Ovary (tissue), 7 donors: ENCODE measurements at regions not wholly inside any gene's neighbourhood (a gene's known extent, or its start where the extent isn't known, plus 50 kb on each side); places are given as distances from the start of the nearest gene placed in this dataset.

Experiments used
- DNase-seq, 5 donors: peaks; one replicate each; pipeline ENCODE4 v3.0.0-alpha.2; 2019 to 2020
- H3K27ac ChIP-seq, 2 donors: fragments of 200-600 bp; one replicate each; pipeline versions ENCODE4 v1.5.1 to v1.8.0; 2019 to 2022
- H3K27me3 ChIP-seq: fragments of 200-600 bp; one replicate; pipeline ENCODE4 v1.8.0; 2022
- H3K36me3 ChIP-seq: fragments of 200-600 bp; sonication (generic); one replicate; pipeline ENCODE4 v1.5.1; 2019
- H3K4me1 ChIP-seq: one replicate; pipeline ENCODE4 v1.8.1; 2013; ENCODE audit warnings: mild to moderate bottlenecking, moderate library complexity; ENCODE audit not compliant: insufficient read depth
- H3K4me3 ChIP-seq: fragments of 200-600 bp; sonication (generic); one replicate; pipeline ENCODE4 v1.5.1; 2017
- H3K9me3 ChIP-seq, 2 donors: fragments of 200-600 bp in 1 of 2; sonication (generic) in 1 of 2; one replicate each; pipeline versions ENCODE4 v1.5.1 to v1.8.1; 2013 to 2019; ENCODE audit warnings: mild to moderate bottlenecking in 1 of 2, moderate library complexity in 1 of 2
- EP300 ChIP-seq: sonication (generic); formaldehyde crosslinking; IDR thresholded peaks from one replicate; pipeline ENCODE4 v1.6.1; 2017; ENCODE audit warnings: antibody characterized with exemption
- POLR2A ChIP-seq: fragments of 450-650 bp; IDR thresholded peaks from one replicate; pipeline ENCODE4 v1.6.1; 2017; ENCODE audit warnings: antibody characterized with exemption, mild to moderate bottlenecking, moderate library complexity
- WGBS, 3 donors: extraction: QIAGEN DNeasy Blood & Tissue Kit in 1 of 3; methylation state at CpG; one replicate each; pipeline versions ENCODE4 v1.1.5 to v1.1.7; 2013 to 2017; 5-methylcytosine and 5-hydroxymethylcytosine counted together
- intact Hi-C, 4 donors: fragments of 100-400 bp; cut with DNase I; formaldehyde crosslinking; loops; one replicate each; pipeline versions ENCODE4 v1.11.0 to v1.15.1; 2022 to 2023
- TF ChIP-seq, protein P1 (sequence below), 3 donors: fragments of 450-650 bp in 2 of 3; fragments of 200-600 bp in 1 of 3; IDR thresholded peaks; one replicate each; pipeline versions ENCODE4 v1.5.1 to v1.8.0; 2016 to 2022; ENCODE audit warnings: antibody characterized with exemption in 3 of 3, mild to moderate bottlenecking in 1 of 3
- donor health status: DM: no; HTN: no; CAD: no; lungs with moderate emphysema.
- donor health status: DM: no; HTN: no; CAD: no.
- donor health status: Bipolar disorder and iron deficiency.
- donor health status: DM: no; HTN: no; CAD: no.
- donor health status: DM: yes; HTN: yes; CAD: no.

DNA sequence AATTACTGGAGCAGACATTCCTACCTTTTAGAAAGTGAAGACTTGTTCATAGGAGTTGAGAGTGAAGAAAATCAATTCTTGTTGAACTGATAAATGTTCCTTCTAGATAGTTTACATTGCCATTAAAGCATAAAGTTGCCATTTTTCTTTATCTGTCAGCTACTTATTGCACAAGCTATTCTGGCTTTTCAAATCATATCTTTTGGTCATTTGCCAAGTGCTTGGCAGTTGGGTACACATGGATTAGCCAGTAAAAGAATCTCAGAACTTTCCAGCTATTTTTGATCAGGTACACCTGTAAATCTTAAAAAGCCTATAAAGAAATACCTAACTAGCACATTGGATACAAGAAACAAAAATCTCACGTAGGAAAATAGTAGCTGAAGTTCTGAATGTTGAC, 56.4 kb upstream of the PNPLA4 start:
- DNase-seq, result no peak
- WGBS, 3 donors, result 57 to 73% (median 62%) methylated on average over 1 of the region's 1 CpG
- intact Hi-C loops, result no loop called here

More for the DNA sequence above, 56.4 kb upstream of the PNPLA4 start:
- H3K9me3 ChIP-seq, result no peaks in the 10 kb centered on the region
- H3K36me3 ChIP-seq, result no peaks in the 10 kb centered on the region
- TF ChIP-seq EP300, result no peak
- TF ChIP-seq, protein P1, sequence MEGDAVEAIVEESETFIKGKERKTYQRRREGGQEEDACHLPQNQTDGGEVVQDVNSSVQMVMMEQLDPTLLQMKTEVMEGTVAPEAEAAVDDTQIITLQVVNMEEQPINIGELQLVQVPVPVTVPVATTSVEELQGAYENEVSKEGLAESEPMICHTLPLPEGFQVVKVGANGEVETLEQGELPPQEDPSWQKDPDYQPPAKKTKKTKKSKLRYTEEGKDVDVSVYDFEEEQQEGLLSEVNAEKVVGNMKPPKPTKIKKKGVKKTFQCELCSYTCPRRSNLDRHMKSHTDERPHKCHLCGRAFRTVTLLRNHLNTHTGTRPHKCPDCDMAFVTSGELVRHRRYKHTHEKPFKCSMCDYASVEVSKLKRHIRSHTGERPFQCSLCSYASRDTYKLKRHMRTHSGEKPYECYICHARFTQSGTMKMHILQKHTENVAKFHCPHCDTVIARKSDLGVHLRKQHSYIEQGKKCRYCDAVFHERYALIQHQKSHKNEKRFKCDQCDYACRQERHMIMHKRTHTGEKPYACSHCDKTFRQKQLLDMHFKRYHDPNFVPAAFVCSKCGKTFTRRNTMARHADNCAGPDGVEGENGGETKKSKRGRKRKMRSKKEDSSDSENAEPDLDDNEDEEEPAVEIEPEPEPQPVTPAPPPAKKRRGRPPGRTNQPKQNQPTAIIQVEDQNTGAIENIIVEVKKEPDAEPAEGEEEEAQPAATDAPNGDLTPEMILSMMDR (IDR thresholded peaks at IDR 0.05), result no peak
- no peak for TF ChIP-seq POLR2A
- no peaks in the 10 kb centered on the region for H3K4me1 ChIP-seq
- no peak overlapping the region for H3K4me3 ChIP-seq
- no peak overlapping the region for H3K27ac ChIP-seq
- H3K27me3 ChIP-seq, result no peaks in the 10 kb centered on the region
